Fibroblast of lung (primary cell): ENCODE measurements at regions not wholly inside any gene's neighbourhood (a gene's known extent, or its start where the extent isn't known, plus 50 kb on each side); places are given as distances from the start of the nearest gene placed in this dataset.

ENCODE experiments used
- DNase-seq, 2 donors: peaks; one replicate each; pipeline versions ENCODE4 v3.0.0 to v3.0.0-alpha.2; 2010; ENCODE audit warnings: low read depth in 2 of 2
- H2AFZ ChIP-seq: 2 replicates; pipeline ENCODE4 v1.5.1; 2012; ENCODE audit warnings: low read length, control low read depth, inconsistent platforms
- H3K27ac ChIP-seq: 2 replicates; pipeline ENCODE4 v1.5.1; 2011; ENCODE audit warnings: low read length, control low read depth; ENCODE audit not compliant: insufficient read depth
- H3K27me3 ChIP-seq: 2 replicates; pipeline ENCODE4 v1.5.1; 2011; ENCODE audit warnings: mild to moderate bottlenecking, low read length; ENCODE audit not compliant: control insufficient read depth, insufficient read depth
- H3K36me3 ChIP-seq: 2 replicates; pipeline ENCODE4 v1.5.1; 2011; ENCODE audit warnings: low read length; ENCODE audit not compliant: control insufficient read depth, insufficient read depth
- H3K4me1 ChIP-seq: 2 replicates; pipeline ENCODE4 v1.5.1; 2011; ENCODE audit warnings: low read length; ENCODE audit not compliant: control insufficient read depth, insufficient read depth; ENCODE audit errors: extremely low read depth
- H3K4me2 ChIP-seq: 2 replicates; pipeline ENCODE4 v1.5.1; 2011; ENCODE audit warnings: low read length, control low read depth; ENCODE audit not compliant: insufficient read depth; ENCODE audit errors: extremely low read depth
- H3K4me3 ChIP-seq, 4 experiments: fragments of 200-600 bp in 1 of 4; sonication (generic) in 1 of 4; replicated peaks in 1 of 4; 2 replicates each; pipeline ENCODE4 v1.5.1; 2011 to 2016; ENCODE audit warnings: low read length in 4 of 4, low read depth in 3 of 4, mild to moderate bottlenecking in 3 of 4, control low read depth in 2 of 4, inconsistent platforms in 1 of 4, mixed read lengths in 1 of 4; ENCODE audit not compliant: insufficient read depth in 1 of 4; ENCODE audit errors: control extremely low read depth in 1 of 4
- H3K79me2 ChIP-seq: 2 replicates; pipeline ENCODE4 v1.5.1; 2012; ENCODE audit warnings: mild to moderate bottlenecking, low read length, inconsistent platforms; ENCODE audit not compliant: control insufficient read depth, insufficient read depth
- H3K9ac ChIP-seq: 2 replicates; pipeline ENCODE4 v1.5.1; 2011; ENCODE audit warnings: mild to moderate bottlenecking, low read length, control low read depth; ENCODE audit not compliant: insufficient read depth
- H3K9me3 ChIP-seq: 2 replicates; pipeline ENCODE4 v1.5.1; 2012; ENCODE audit warnings: low read depth, low read length; ENCODE audit not compliant: control insufficient read depth, insufficient read depth
- H4K20me1 ChIP-seq: 2 replicates; pipeline ENCODE4 v1.5.1; 2011; ENCODE audit warnings: low read length; ENCODE audit not compliant: control insufficient read depth, insufficient read depth; ENCODE audit errors: extremely low read depth
- CTCF ChIP-seq, 2 donors: IDR thresholded peaks in 1 of 2; conservative IDR thresholded peaks in 1 of 2; 1 replicate in 1 of 2; 2 replicates in 1 of 2; pipeline ENCODE4 v1.5.1; 2011 to 2012; ENCODE audit warnings: low read length in 2 of 2, control low read depth in 1 of 2, inconsistent platforms in 1 of 2, low read depth in 1 of 2, mild to moderate bottlenecking in 1 of 2
- EZH2 ChIP-seq: IDR thresholded peaks from 2 replicates; pipeline ENCODE4 v1.5.1; 2012; ENCODE audit warnings: low read length, control low read depth, mild to moderate bottlenecking; ENCODE audit errors: missing control alignments

GRCh38 chr18:47323158-47323557 lies 71.7 kb upstream of the SKOR2 start:
- no peak overlapping the region for H3K4me3 ChIP-seq
- H4K20me1 ChIP-seq = no peaks in the 10 kb centered on the region
- H3K4me2 ChIP-seq = no peak overlapping the region
- H2AFZ ChIP-seq = no peak overlapping the region
- peak in 1 of 2 donors; percentile 25 for DNase-seq
- no peak for TF ChIP-seq CTCF (conservative IDR thresholded peaks at IDR 0.05 in 1 of 2, IDR thresholded peaks at IDR 0.05 in 1 of 2; ENCODE audit: low read depth in 1 of 2, low read length in 2 of 2)
- no peak for TF ChIP-seq EZH2
- no peaks in the 10 kb centered on the region for H3K36me3 ChIP-seq
- no peaks in the 10 kb centered on the region for H3K27me3 ChIP-seq
- H3K4me1 ChIP-seq = no peaks in the 10 kb centered on the region
- no peak overlapping the region for H3K27ac ChIP-seq
- H3K9me3 ChIP-seq = no peaks in the 10 kb centered on the region
- H3K9ac ChIP-seq = no peak overlapping the region
- H3K79me2 ChIP-seq = no peaks in the 10 kb centered on the region

- Histone ChIP-seq H3K36me3 (no peaks in the 10 kb centered on the region), H3K4me1 (no peaks in the 10 kb centered on the region), H2AFZ (no peak overlapping the region), H4K20me1 (no peaks in the 10 kb centered on the region), H3K9me3 (no peaks in the 10 kb centered on the region), H3K9ac (no peak overlapping the region), H3K27ac (no peak overlapping the region), H3K4me2 (no peak overlapping the region), H3K79me2 (no peaks in the 10 kb centered on the region), H3K4me3 (no peak overlapping the region), H3K27me3 (no peaks in the 10 kb centered on the region)
- no peak for DNase-seq
- TF ChIP-seq EZH2 (no peak), CTCF (conservative IDR thresholded peaks at IDR 0.05 in 1 of 2, IDR thresholded peaks at IDR 0.05 in 1 of 2; ENCODE audit: low read depth in 1 of 2, low read length in 2 of 2) (no peak)
Measured at GRCh38 chr18:47321815-47322214, 70.4 kb upstream of the SKOR2 start.

GRCh38 chr18:47317824-47318508 lies 66.5 kb upstream of the SKOR2 start:
- no peaks in the 10 kb centered on the region for H3K27me3 ChIP-seq
- no peak overlapping the region for H3K27ac ChIP-seq
- no peaks in the 10 kb centered on the region for H3K36me3 ChIP-seq
- no peaks in the 10 kb centered on the region for H3K9me3 ChIP-seq
- no peak overlapping the region for H3K9ac ChIP-seq
- H3K4me2 ChIP-seq = no peak overlapping the region
- no peaks in the 10 kb centered on the region for H3K79me2 ChIP-seq
- no peaks in the 10 kb centered on the region for H4K20me1 ChIP-seq
- H2AFZ ChIP-seq = no peak overlapping the region
- no peak for DNase-seq
- H3K4me3 ChIP-seq = no peak overlapping the region
- TF ChIP-seq CTCF (conservative IDR thresholded peaks at IDR 0.05 in 1 of 2, IDR thresholded peaks at IDR 0.05 in 1 of 2; ENCODE audit: low read depth in 1 of 2, low read length in 2 of 2) (no peak), EZH2 (no peak)
- no peaks in the 10 kb centered on the region for H3K4me1 ChIP-seq
